Thymus (tissue), 11 donors: ENCODE measurements at regions not wholly inside any gene's neighbourhood (a gene's known extent, or its start where the extent isn't known, plus 50 kb on each side); places are given as distances from the start of the nearest gene placed in this dataset.
A peak's percentile ranks its signal among the peaks of the same experiment; 100 is the strongest.

Experiments used
- DNase-seq, 9 donors: peaks; one replicate each; pipeline ENCODE4 v3.0.0-alpha.2; 2013; ENCODE audit warnings: low spot score in 9 of 9, low read depth in 6 of 9, missing footprints in 1 of 9
- H3K27ac ChIP-seq, 2 donors: one replicate each; pipeline ENCODE4 v1.5.1; 2013; ENCODE audit warnings: control low read depth in 1 of 2, low read depth in 1 of 2, low read length in 1 of 2, mild to moderate bottlenecking in 1 of 2, moderate library complexity in 1 of 2
- H3K27me3 ChIP-seq, 2 donors: one replicate each; pipeline ENCODE4 v1.5.1; 2013; ENCODE audit warnings: low read length in 1 of 2; ENCODE audit not compliant: control insufficient read depth in 2 of 2, insufficient read depth in 1 of 2
- H3K36me3 ChIP-seq, 2 donors: one replicate each; pipeline ENCODE4 v1.5.1; 2013; ENCODE audit warnings: low read length in 1 of 2, mild to moderate bottlenecking in 1 of 2, moderate library complexity in 1 of 2; ENCODE audit not compliant: control insufficient read depth in 2 of 2, insufficient read depth in 2 of 2
- H3K4me1 ChIP-seq, 2 donors: one replicate each; pipeline ENCODE4 v1.5.1; 2013; ENCODE audit warnings: low read length in 2 of 2; ENCODE audit not compliant: control insufficient read depth in 2 of 2, insufficient read depth in 2 of 2
- H3K4me3 ChIP-seq, 2 donors: one replicate each; pipeline ENCODE4 v1.5.1; 2013; ENCODE audit warnings: low read length in 2 of 2, control low read depth in 1 of 2, mild to moderate bottlenecking in 1 of 2
- H3K9me3 ChIP-seq, 2 donors: one replicate each; pipeline ENCODE4 v1.5.1; 2013; ENCODE audit warnings: low read length in 1 of 2, mild to moderate bottlenecking in 1 of 2; ENCODE audit not compliant: control insufficient read depth in 2 of 2, insufficient read depth in 1 of 2
- WGBS: extraction: QIAGEN DNeasy Blood & Tissue Kit; methylation state at CpG from one replicate; pipeline ENCODE4 v1.1.7; 2013; 5-methylcytosine and 5-hydroxymethylcytosine counted together
- donor health status: healthy.

GRCh38 chr9:109934136-109934856 is 154.3 kb downstream of the PALM2AKAP2 start:
- Histone ChIP-seq H3K36me3 (no peaks in the 10 kb centered on the region), H3K27ac (peak overlapping the region in 1 of 2 donors; percentile 34), H3K4me1 (peaks cover 2 to 13% of the 10 kb centered on the region in 2 donors), H3K4me3 (no peak overlapping the region), H3K9me3 (no peaks in the 10 kb centered on the region), H3K27me3 (no peaks in the 10 kb centered on the region)
- DNase-seq = peak in 1 of 9 donors; percentile 50
- WGBS = 80% methylated on average over 5 of the region's 5 CpGs

GRCh38 chr9:109934857-109935215 is 154.8 kb downstream of the PALM2AKAP2 start:
- no peaks in the 10 kb centered on the region for H3K36me3 ChIP-seq
- H3K27me3 ChIP-seq = no peaks in the 10 kb centered on the region
- peak overlapping the region; percentile 34 to 73 for H3K27ac ChIP-seq
- H3K9me3 ChIP-seq = no peaks in the 10 kb centered on the region
- H3K4me3 ChIP-seq = no peak overlapping the region
- DNase-seq = peak in 1 of 9 donors; percentile 34
- H3K4me1 ChIP-seq = peaks cover 2 to 13% of the 10 kb centered on the region in 2 donors
- WGBS = 86% methylated on average over 4 of the region's 4 CpGs

GRCh38 chr9:109935406-109936087 is 155.5 kb downstream of the PALM2AKAP2 start:
- no peaks in the 10 kb centered on the region for H3K9me3 ChIP-seq
- no peak overlapping the region for H3K4me3 ChIP-seq
- no peak overlapping the region for H3K27ac ChIP-seq
- H3K27me3 ChIP-seq = no peaks in the 10 kb centered on the region
- no peaks in the 10 kb centered on the region for H3K36me3 ChIP-seq
- peaks cover 2 to 13% of the 10 kb centered on the region in 2 donors for H3K4me1 ChIP-seq
- WGBS = 93% methylated on average over 1 of the region's 1 CpG
- no peak for DNase-seq

GRCh38 chr9:109937861-109938453 is 158.0 kb downstream of the PALM2AKAP2 start:
- Histone ChIP-seq H3K4me3 (no peak overlapping the region), H3K9me3 (peaks cover 0 to 1% of the 10 kb centered on the region in 2 donors), H3K4me1 (peaks cover 2 to 13% of the 10 kb centered on the region in 2 donors), H3K27me3 (no peaks in the 10 kb centered on the region), H3K36me3 (no peaks in the 10 kb centered on the region), H3K27ac (peak overlapping the region; percentile 73 to 89)
- WGBS = 61% methylated on average over 3 of the region's 3 CpGs
- DNase-seq = peak in 1 of 9 donors; percentile 67

GRCh38 chr9:109939698-109940342 is 159.8 kb downstream of the PALM2AKAP2 start:
- Histone ChIP-seq H3K36me3 (no peaks in the 10 kb centered on the region), H3K27ac (no peak overlapping the region), H3K4me3 (no peak overlapping the region), H3K9me3 (peaks cover 0 to 4% of the 10 kb centered on the region in 2 donors), H3K27me3 (no peaks in the 10 kb centered on the region), H3K4me1 (peaks cover 2 to 11% of the 10 kb centered on the region in 2 donors)
- no peak for DNase-seq

GRCh38 chr9:109940561-109940960 is 160.6 kb downstream of the PALM2AKAP2 start:
- H3K27ac ChIP-seq = no peak overlapping the region
- peaks cover 2 to 9% of the 10 kb centered on the region in 2 donors for H3K4me1 ChIP-seq
- H3K4me3 ChIP-seq = no peak overlapping the region
- 57% methylated on average over 3 of the region's 3 CpGs for WGBS
- H3K9me3 ChIP-seq = peaks cover 0 to 4% of the 10 kb centered on the region in 2 donors
- H3K27me3 ChIP-seq = no peaks in the 10 kb centered on the region
- no peaks in the 10 kb centered on the region for H3K36me3 ChIP-seq
- DNase-seq = no peak

GRCh38 chr9:109941771-109942170 is 161.8 kb downstream of the PALM2AKAP2 start:
- 98% methylated on average over 1 of the region's 1 CpG for WGBS
- H3K36me3 ChIP-seq = no peaks in the 10 kb centered on the region
- H3K9me3 ChIP-seq = peaks cover 0 to 4% of the 10 kb centered on the region in 2 donors
- no peak for DNase-seq
- H3K27ac ChIP-seq = no peak overlapping the region
- peaks cover 2 to 9% of the 10 kb centered on the region in 2 donors for H3K4me1 ChIP-seq
- H3K4me3 ChIP-seq = no peak overlapping the region
- no peaks in the 10 kb centered on the region for H3K27me3 ChIP-seq

- peaks cover 3 to 8% of the 10 kb centered on the region in 2 donors for H3K4me1 ChIP-seq
- no peaks in the 10 kb centered on the region for H3K36me3 ChIP-seq
- 94% methylated on average over 1 of the region's 1 CpG for WGBS
- H3K27ac ChIP-seq = no peak overlapping the region
- DNase-seq = no peak
- no peak overlapping the region for H3K4me3 ChIP-seq
- H3K27me3 ChIP-seq = no peaks in the 10 kb centered on the region
- peaks cover 0 to 4% of the 10 kb centered on the region in 2 donors for H3K9me3 ChIP-seq
Observed at GRCh38 chr9:109945573-109945972, 165.6 kb downstream of the PALM2AKAP2 start.

GRCh38 chr9:109948453-109948852 is 168.5 kb downstream of the PALM2AKAP2 start:
- no peak for DNase-seq
- H3K4me3 ChIP-seq = no peak overlapping the region
- no peak overlapping the region for H3K27ac ChIP-seq
- H3K36me3 ChIP-seq = no peaks in the 10 kb centered on the region
- H3K4me1 ChIP-seq = peaks cover 20% of the 10 kb centered on the region in 2 donors
- WGBS = 94% methylated on average over 1 of the region's 1 CpG
- H3K27me3 ChIP-seq = no peaks in the 10 kb centered on the region
- no peaks in the 10 kb centered on the region for H3K9me3 ChIP-seq
